ENCODE measurements at regions not wholly inside any gene's neighbourhood (a gene's known extent, or its start where the extent isn't known, plus 50 kb on each side); places are given as distances from the start of the nearest gene placed in this dataset.
"Not testable (repeated sequence)": the region's sequence is repeated elsewhere in the genome, so short reads cannot be mapped to it uniquely, and the experiment has no call there.

- Mint-ChIP-seq H3K9me3 (ENCODE audit: unreplicated experiment) (no peaks in the 10 kb centered on the region), H3K4me3 (ENCODE audit: unreplicated experiment) (no peak overlapping the region), H3K36me3 (ENCODE audit: insufficient read depth, unreplicated experiment) (no peaks in the 10 kb centered on the region), H3K27ac (ENCODE audit: low read depth, unreplicated experiment) (no peak overlapping the region), H3K27me3 (ENCODE audit: insufficient read depth, unreplicated experiment) (no peaks in the 10 kb centered on the region), H3K4me1 (ENCODE audit: insufficient read depth, unreplicated experiment) (peaks cover 5% of the 10 kb centered on the region)
- POLR2A ChIA-PET, result interaction anchor here (0.8 kb wide), 1 partner anchor 43 kb away, joined by 3 read pairs; no protein-coding TSS in a partner anchor
- intact Hi-C loops (cut with micrococcal nuclease), result loop anchor here (10.0 kb wide), 1 partner anchor 156 kb away; no protein-coding TSS in a partner anchor
- BruUV-seq (replicated peaks), result no TSS peak
- CTCF ChIA-PET, result interaction anchor here (0.6 kb wide), 1 partner anchor 28 kb away, joined by 3 read pairs; no protein-coding TSS in a partner anchor
- no peak for TF ChIP-seq CTCF (IDR thresholded peaks at IDR 0.05; ENCODE audit: unreplicated experiment)
- DNase-seq (ENCODE audit: unreplicated experiment), result no peak
These were observed 643.1 kb downstream of the MECOM start for GRCh38 chr3:169020371-169020770.

GRCh38 chr3:169009453-169009852 is 654.1 kb downstream of the MECOM start:
- Mint-ChIP-seq H3K36me3 (ENCODE audit: insufficient read depth, unreplicated experiment) (no peaks in the 10 kb centered on the region), H3K9me3 (ENCODE audit: unreplicated experiment) (no peaks in the 10 kb centered on the region), H3K27ac (ENCODE audit: low read depth, unreplicated experiment) (no peak overlapping the region), H3K4me1 (ENCODE audit: insufficient read depth, unreplicated experiment) (peaks cover 6% of the 10 kb centered on the region), H3K4me3 (ENCODE audit: unreplicated experiment) (no peak overlapping the region), H3K27me3 (ENCODE audit: insufficient read depth, unreplicated experiment) (no peaks in the 10 kb centered on the region)
- ChIA-PET CTCF (interaction anchor here (1.1 kb wide), 1 partner anchor 32 kb away, joined by 3 read pairs; no protein-coding TSS in a partner anchor), POLR2A (no interaction called here)
- intact Hi-C loops (cut with micrococcal nuclease), result no loop called here
- TF ChIP-seq CTCF (IDR thresholded peaks at IDR 0.05; ENCODE audit: unreplicated experiment), result no peak
- DNase-seq (ENCODE audit: unreplicated experiment), result no peak
- no TSS peak for BruUV-seq (replicated peaks)

GRCh38 chr3:169008776-169009358 is 654.6 kb downstream of the MECOM start:
- ChIA-PET POLR2A (no interaction called here), CTCF (interaction anchor here (1.1 to 1.3 kb wide), 2 partner anchors 33 to 56 kb away, joined by 3 to 4 read pairs; no protein-coding TSS in a partner anchor)
- Mint-ChIP-seq H3K36me3 (ENCODE audit: insufficient read depth, unreplicated experiment) (no peaks in the 10 kb centered on the region), H3K9me3 (ENCODE audit: unreplicated experiment) (no peaks in the 10 kb centered on the region), H3K4me1 (ENCODE audit: insufficient read depth, unreplicated experiment) (peaks cover 9% of the 10 kb centered on the region), H3K27ac (ENCODE audit: low read depth, unreplicated experiment) (no peak overlapping the region), H3K4me3 (ENCODE audit: unreplicated experiment) (no peak overlapping the region), H3K27me3 (ENCODE audit: insufficient read depth, unreplicated experiment) (no peaks in the 10 kb centered on the region)
- no peak for DNase-seq (ENCODE audit: unreplicated experiment)
- intact Hi-C loops (cut with micrococcal nuclease), result no loop called here
- no TSS peak for BruUV-seq (replicated peaks)
- no peak for TF ChIP-seq CTCF (IDR thresholded peaks at IDR 0.05; ENCODE audit: unreplicated experiment)

- Mint-ChIP-seq H3K27me3 (ENCODE audit: insufficient read depth, unreplicated experiment) (no peaks in the 10 kb centered on the region), H3K4me1 (ENCODE audit: insufficient read depth, unreplicated experiment) (peaks cover 15% of the 10 kb centered on the region), H3K9me3 (ENCODE audit: unreplicated experiment) (no peaks in the 10 kb centered on the region), H3K4me3 (ENCODE audit: unreplicated experiment) (no peak overlapping the region), H3K36me3 (ENCODE audit: insufficient read depth, unreplicated experiment) (no peaks in the 10 kb centered on the region), H3K27ac (ENCODE audit: low read depth, unreplicated experiment) (no peak overlapping the region)
- BruUV-seq (replicated peaks), result no TSS peak
- POLR2A ChIA-PET, result no interaction called here
- no peak for DNase-seq (ENCODE audit: unreplicated experiment)
- intact Hi-C loops (cut with micrococcal nuclease), result no loop called here
- TF ChIP-seq CTCF (IDR thresholded peaks at IDR 0.05; ENCODE audit: unreplicated experiment), result no peak
- CTCF ChIA-PET, result interaction anchor here (0.8 kb wide), 2 partner anchors 12 to 159 kb away, joined by 3 to 8 read pairs; no protein-coding TSS in a partner anchor
These were observed 656.4 kb downstream of the MECOM start for GRCh38 chr3:169007145-169007544.

GRCh38 chr3:169006398-169006797 is 657.1 kb downstream of the MECOM start:
- intact Hi-C loops (cut with micrococcal nuclease); DNase-seq (ENCODE audit: unreplicated experiment); CTCF ChIA-PET; H3K4me3 Mint-ChIP-seq (ENCODE audit: unreplicated experiment); POLR2A ChIA-PET; H3K36me3 Mint-ChIP-seq (ENCODE audit: insufficient read depth, unreplicated experiment); BruUV-seq (replicated peaks); H3K27me3 Mint-ChIP-seq (ENCODE audit: insufficient read depth, unreplicated experiment); H3K27ac Mint-ChIP-seq (ENCODE audit: low read depth, unreplicated experiment); H3K9me3 Mint-ChIP-seq (ENCODE audit: unreplicated experiment): not testable (repeated sequence)
- H3K4me1 Mint-ChIP-seq (ENCODE audit: insufficient read depth, unreplicated experiment), result peaks cover 15% of the 10 kb centered on the region
